K562 (cell line): ENCODE measurements at regions not wholly inside any gene's neighbourhood (a gene's known extent, or its start where the extent isn't known, plus 50 kb on each side); places are given as distances from the start of the nearest gene placed in this dataset.

Source experiments
- ATAC-seq: fragments of 200-7000 bp; cut with Tn5 transposase; 3 replicates; pipeline ENCODE4 v1.9.1; 2020; ENCODE audit warnings: moderate library complexity
- BruUV-seq: library from RNA; stranded (reverse); fragments of 400-500 nt; replicated peaks from 2 replicates; lab custom pipeline; 2021; lab: Mats Ljungman, UMichigan
- CTCF ChIA-PET: fragments of 300-600 bp; formaldehyde crosslinking; extraction: SDS; loops from one replicate; lab custom pipeline; 2021; ENCODE audit warnings: low intra/inter-chr PET ratio; lab: Yijun Ruan, JAX
- POLR2A ChIA-PET: fragments of 300-600, 350-650 bp; sonication (Branson Sonifier 250); formaldehyde crosslinking; extraction: SDS; loops from one replicate; lab custom pipeline; 2021; ENCODE audit warnings: antibody characterized with exemption, inconsistent platforms; lab: Yijun Ruan, JAX
- DNase-seq, 4 experiments: peaks; one replicate each; pipeline versions ENCODE4 v3.0.0 to v3.0.0-alpha.2; 2011 to 2018; ENCODE audit warnings: low spot score in 3 of 4, mixed read lengths in 3 of 4; ENCODE audit errors: extremely low read depth in 1 of 4
- FAIRE-seq: peaks from 2 replicates; lab custom pipeline; 2011; peaks lifted over from hg19 to GRCh38; lab: Jason Lieb, UNC
- H2AFZ ChIP-seq: 2 replicates; pipeline ENCODE4 v1.6.0; 2011; ENCODE audit warnings: low read depth, low read length, control low read depth, inconsistent platforms
- H3K27ac ChIP-seq: fragments of 200-600 bp; 3 replicates; pipeline ENCODE4 v1.8.0; 2011; ENCODE audit warnings: low read depth, mild to moderate bottlenecking, control low read depth, inconsistent platforms, low read length, moderate library complexity, mixed read lengths; ENCODE audit errors: extremely low read depth
- H3K27me3 ChIP-seq, 2 experiments: fragments of 300-600 bp in 1 of 2; 2 replicates in 1 of 2; 3 replicates in 1 of 2; pipeline versions ENCODE4 v1.6.0 to v1.8.0; 2011; ENCODE audit warnings: inconsistent platforms in 2 of 2, low read length in 2 of 2, mild to moderate bottlenecking in 1 of 2, mixed read lengths in 1 of 2, moderate library complexity in 1 of 2; ENCODE audit not compliant: control insufficient read depth in 2 of 2, insufficient read depth in 2 of 2
- H3K36me3 ChIP-seq: fragments of 300-600 bp; 3 replicates; pipeline ENCODE4 v1.8.0; 2011; ENCODE audit warnings: mild to moderate bottlenecking, low read length, inconsistent platforms; ENCODE audit not compliant: control insufficient read depth, insufficient read depth
- H3K4me1 ChIP-seq, 2 experiments: fragments of 200-600 bp in 1 of 2; replicated peaks in 1 of 2; 2 replicates in 1 of 2; 3 replicates in 1 of 2; pipeline versions ENCODE4 v1.5.1 to v1.8.0; 2011; ENCODE audit warnings: inconsistent platforms in 2 of 2, low read length in 2 of 2, mild to moderate bottlenecking in 1 of 2, mixed read lengths in 1 of 2, moderate library complexity in 1 of 2; ENCODE audit not compliant: control insufficient read depth in 2 of 2, insufficient read depth in 2 of 2
- H3K4me2 ChIP-seq: 2 replicates; pipeline ENCODE4 v1.6.1; 2011; ENCODE audit warnings: low read length, control low read depth, inconsistent platforms, mixed read lengths; ENCODE audit not compliant: insufficient read depth
- H3K4me3 ChIP-seq: fragments of 200-600 bp; sonication (generic), shearing (Covaris generic); 2 replicates; pipeline ENCODE4 v1.5.1; 2016; ENCODE audit warnings: control low read depth, inconsistent platforms
- H3K79me2 ChIP-seq: fragments of 200-600 bp; 3 replicates; pipeline ENCODE4 v1.8.0; 2011; ENCODE audit warnings: low read length, inconsistent platforms; ENCODE audit not compliant: control insufficient read depth, insufficient read depth
- H3K9ac ChIP-seq, 2 experiments: 2 replicates each; pipeline versions ENCODE4 v1.6.0 to v1.6.1; 2011; ENCODE audit warnings: low read depth in 2 of 2, low read length in 2 of 2, control low read depth in 1 of 2, inconsistent platforms in 1 of 2, mild to moderate bottlenecking in 1 of 2, mixed read lengths in 1 of 2; ENCODE audit not compliant: insufficient read depth in 1 of 2
- H3K9me1 ChIP-seq: one replicate; pipeline ENCODE4 v1.6.0; 2011; ENCODE audit warnings: inconsistent platforms, mild to moderate bottlenecking, low read length, moderate library complexity; ENCODE audit not compliant: control insufficient read depth, insufficient read depth
- H3K9me3 ChIP-seq: replicated peaks from 2 replicates; pipeline ENCODE4 v1.5.1; 2011; ENCODE audit warnings: low read depth, low read length, inconsistent platforms; ENCODE audit not compliant: control insufficient read depth, insufficient read depth
- H4K20me1 ChIP-seq: replicated peaks from 2 replicates; pipeline ENCODE4 v1.6.1; 2011; ENCODE audit warnings: low read length, inconsistent platforms, mixed read lengths; ENCODE audit not compliant: control insufficient read depth, insufficient read depth
- ARHGAP35 ChIP-seq: fragments of 450-650 bp; IDR thresholded peaks from 2 replicates; pipeline ENCODE4 v1.6.1; 2018; ENCODE audit not compliant: partially characterized antibody
- CBX2 ChIP-seq: fragments of 200-600 bp; sonication (generic); IDR thresholded peaks from one replicate; pipeline ENCODE4 v1.6.1; 2012; ENCODE audit warnings: mild to moderate bottlenecking, low read length, inconsistent platforms; ENCODE audit not compliant: insufficient read depth, poor library complexity, severe bottlenecking
- CEBPG ChIP-seq, 3 experiments: fragments of 200-800 bp in 1 of 3; sonication (Bioruptor generic) in 1 of 3; sonication (generic) in 1 of 3; formaldehyde crosslinking in 1 of 3; IDR thresholded peaks in 2 of 3; conservative IDR thresholded peaks in 1 of 3; 2 replicates each; pipeline versions ENCODE4 v1.6.1 to v1.8.0; 2016 to 2022; ENCODE audit warnings: missing compliant biosample characterization in 2 of 3, missing genetic modification characterization in 2 of 3, mild to moderate bottlenecking in 1 of 3, missing genetic modification reagents in 1 of 3
- CHD4 ChIP-seq: fragments of 200-600 bp; sonication (generic); IDR thresholded peaks from 3 replicates; pipeline ENCODE4 v1.6.1; 2012; ENCODE audit warnings: low read depth, mild to moderate bottlenecking, mixed read lengths, low read length, inconsistent platforms; ENCODE audit not compliant: insufficient read depth, insufficient replicate concordance, poor library complexity, severe bottlenecking
- GATAD2A ChIP-seq: fragments of 450-650 bp; IDR thresholded peaks from 2 replicates; pipeline ENCODE4 v1.6.1; 2017
- PHB ChIP-seq: fragments of 250-450 bp; sonication (Bioruptor Pico); IDR thresholded peaks from 2 replicates; pipeline ENCODE4 v1.5.0; 2021
- PTRF ChIP-seq: fragments of 450-650 bp; IDR thresholded peaks from 2 replicates; pipeline ENCODE4 v1.6.1; 2016; ENCODE audit warnings: mild to moderate bottlenecking, missing genetic modification characterization, missing compliant biosample characterization
- YBX1 ChIP-seq: fragments of 450-650 bp; IDR thresholded peaks from 2 replicates; pipeline ENCODE4 v1.7.1; 2016; ENCODE audit warnings: mild to moderate bottlenecking
- ZBTB1 ChIP-seq: sonication (generic); formaldehyde crosslinking; IDR thresholded peaks from 2 replicates; pipeline ENCODE4 v1.8.1; 2023; ENCODE audit warnings: missing genetic modification reagents, low read depth, mild to moderate bottlenecking, borderline replicate concordance
- ZBTB7A ChIP-seq: IDR thresholded peaks from 2 replicates; pipeline ENCODE4 v1.6.1; 2011; ENCODE audit warnings: low read depth, mild to moderate bottlenecking, low read length, moderate library complexity, borderline replicate concordance; ENCODE audit not compliant: control insufficient read depth
- ZBTB8A ChIP-seq: fragments of 450-650 bp; IDR thresholded peaks from 2 replicates; pipeline ENCODE4 v1.6.1; 2018; ENCODE audit warnings: mild to moderate bottlenecking, moderate library complexity; ENCODE audit not compliant: partially characterized antibody
- WGBS: fragments of 100-300 bp; shearing (Covaris generic); methylation state at CpG from one replicate; pipeline ENCODE4 v1.1.6; 2016; ENCODE audit warnings: low coverage, mixed read lengths; ENCODE audit not compliant: insufficient coverage; ENCODE audit errors: missing lambda C conversion rate; 5-methylcytosine and 5-hydroxymethylcytosine counted together
- in situ Hi-C: fragments of 300-500 bp; cut with MboI; formaldehyde crosslinking; loops from 4 replicates; pipeline ENCODE4 v1.15.0; 2018; ENCODE audit warnings: inconsistent platforms, mixed read lengths
- intact Hi-C: fragments of 100-400 bp; cut with micrococcal nuclease; formaldehyde crosslinking; loops from 2 replicates; pipeline ENCODE4 v1.14.2; 2022
- TF ChIP-seq, protein P1 (sequence below), 2 experiments: fragments of 450-650 bp; IDR thresholded peaks; 2 replicates each; pipeline ENCODE4 v1.6.1; 2016; ENCODE audit warnings: mild to moderate bottlenecking in 2 of 2, borderline replicate concordance in 1 of 2, low read depth in 1 of 2, moderate library complexity in 1 of 2

DNA sequence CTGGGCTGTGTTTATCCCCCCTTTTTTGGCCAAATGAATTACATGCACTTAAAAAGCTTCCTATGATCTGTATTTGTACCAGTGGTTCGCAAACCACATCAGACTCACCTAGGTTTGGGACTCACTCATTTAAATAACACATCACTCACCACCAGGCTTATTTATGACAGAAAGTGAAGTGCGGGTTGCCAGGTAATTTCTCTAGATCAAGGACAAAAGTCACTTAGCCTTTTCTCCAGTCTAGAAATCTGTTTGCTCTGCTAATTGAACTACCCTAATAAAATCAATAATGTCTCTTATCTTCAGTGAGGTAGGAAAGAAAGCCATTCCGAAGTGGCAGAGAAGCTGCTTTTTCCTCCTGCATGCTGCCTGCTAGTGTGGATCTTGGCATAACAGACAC lies 88.1 kb upstream of the SLC8A1 start:
- no peak overlapping the region for H3K4me3 ChIP-seq
- intact Hi-C loops, result no loop called here
- H4K20me1 ChIP-seq, result no peaks in the 10 kb centered on the region
- no peaks in the 10 kb centered on the region for H3K4me1 ChIP-seq
- 0 out of 2 replicates have a peak, but pooled peaks cover 2% of the 10 kb centered on the region for H3K9me3 ChIP-seq
- no peaks in the 10 kb centered on the region for H3K27me3 ChIP-seq
- CTCF ChIA-PET, result no interaction called here
- in situ Hi-C loops, result no loop called here
- 0% methylated on average over 3 of the region's 3 CpGs for WGBS
- no peaks in the 10 kb centered on the region for H3K9me1 ChIP-seq
- DNase-seq (no peak), FAIRE-seq (no peak), ATAC-seq (no peak)
- H3K79me2 ChIP-seq, result no peaks in the 10 kb centered on the region
- H2AFZ ChIP-seq, result no peak overlapping the region
- H3K36me3 ChIP-seq, result no peaks in the 10 kb centered on the region
- BruUV-seq, result no TSS peak
- POLR2A ChIA-PET, result no interaction called here
- H3K4me2 ChIP-seq, result no peak overlapping the region
- H3K9ac ChIP-seq, result no peak overlapping the region
- H3K27ac ChIP-seq, result no peak overlapping the region
- no peak for TF ChIP-seq YBX1
- no peak for TF ChIP-seq PHB (CRISPR knock-in tag)
- TF ChIP-seq, protein P1, sequence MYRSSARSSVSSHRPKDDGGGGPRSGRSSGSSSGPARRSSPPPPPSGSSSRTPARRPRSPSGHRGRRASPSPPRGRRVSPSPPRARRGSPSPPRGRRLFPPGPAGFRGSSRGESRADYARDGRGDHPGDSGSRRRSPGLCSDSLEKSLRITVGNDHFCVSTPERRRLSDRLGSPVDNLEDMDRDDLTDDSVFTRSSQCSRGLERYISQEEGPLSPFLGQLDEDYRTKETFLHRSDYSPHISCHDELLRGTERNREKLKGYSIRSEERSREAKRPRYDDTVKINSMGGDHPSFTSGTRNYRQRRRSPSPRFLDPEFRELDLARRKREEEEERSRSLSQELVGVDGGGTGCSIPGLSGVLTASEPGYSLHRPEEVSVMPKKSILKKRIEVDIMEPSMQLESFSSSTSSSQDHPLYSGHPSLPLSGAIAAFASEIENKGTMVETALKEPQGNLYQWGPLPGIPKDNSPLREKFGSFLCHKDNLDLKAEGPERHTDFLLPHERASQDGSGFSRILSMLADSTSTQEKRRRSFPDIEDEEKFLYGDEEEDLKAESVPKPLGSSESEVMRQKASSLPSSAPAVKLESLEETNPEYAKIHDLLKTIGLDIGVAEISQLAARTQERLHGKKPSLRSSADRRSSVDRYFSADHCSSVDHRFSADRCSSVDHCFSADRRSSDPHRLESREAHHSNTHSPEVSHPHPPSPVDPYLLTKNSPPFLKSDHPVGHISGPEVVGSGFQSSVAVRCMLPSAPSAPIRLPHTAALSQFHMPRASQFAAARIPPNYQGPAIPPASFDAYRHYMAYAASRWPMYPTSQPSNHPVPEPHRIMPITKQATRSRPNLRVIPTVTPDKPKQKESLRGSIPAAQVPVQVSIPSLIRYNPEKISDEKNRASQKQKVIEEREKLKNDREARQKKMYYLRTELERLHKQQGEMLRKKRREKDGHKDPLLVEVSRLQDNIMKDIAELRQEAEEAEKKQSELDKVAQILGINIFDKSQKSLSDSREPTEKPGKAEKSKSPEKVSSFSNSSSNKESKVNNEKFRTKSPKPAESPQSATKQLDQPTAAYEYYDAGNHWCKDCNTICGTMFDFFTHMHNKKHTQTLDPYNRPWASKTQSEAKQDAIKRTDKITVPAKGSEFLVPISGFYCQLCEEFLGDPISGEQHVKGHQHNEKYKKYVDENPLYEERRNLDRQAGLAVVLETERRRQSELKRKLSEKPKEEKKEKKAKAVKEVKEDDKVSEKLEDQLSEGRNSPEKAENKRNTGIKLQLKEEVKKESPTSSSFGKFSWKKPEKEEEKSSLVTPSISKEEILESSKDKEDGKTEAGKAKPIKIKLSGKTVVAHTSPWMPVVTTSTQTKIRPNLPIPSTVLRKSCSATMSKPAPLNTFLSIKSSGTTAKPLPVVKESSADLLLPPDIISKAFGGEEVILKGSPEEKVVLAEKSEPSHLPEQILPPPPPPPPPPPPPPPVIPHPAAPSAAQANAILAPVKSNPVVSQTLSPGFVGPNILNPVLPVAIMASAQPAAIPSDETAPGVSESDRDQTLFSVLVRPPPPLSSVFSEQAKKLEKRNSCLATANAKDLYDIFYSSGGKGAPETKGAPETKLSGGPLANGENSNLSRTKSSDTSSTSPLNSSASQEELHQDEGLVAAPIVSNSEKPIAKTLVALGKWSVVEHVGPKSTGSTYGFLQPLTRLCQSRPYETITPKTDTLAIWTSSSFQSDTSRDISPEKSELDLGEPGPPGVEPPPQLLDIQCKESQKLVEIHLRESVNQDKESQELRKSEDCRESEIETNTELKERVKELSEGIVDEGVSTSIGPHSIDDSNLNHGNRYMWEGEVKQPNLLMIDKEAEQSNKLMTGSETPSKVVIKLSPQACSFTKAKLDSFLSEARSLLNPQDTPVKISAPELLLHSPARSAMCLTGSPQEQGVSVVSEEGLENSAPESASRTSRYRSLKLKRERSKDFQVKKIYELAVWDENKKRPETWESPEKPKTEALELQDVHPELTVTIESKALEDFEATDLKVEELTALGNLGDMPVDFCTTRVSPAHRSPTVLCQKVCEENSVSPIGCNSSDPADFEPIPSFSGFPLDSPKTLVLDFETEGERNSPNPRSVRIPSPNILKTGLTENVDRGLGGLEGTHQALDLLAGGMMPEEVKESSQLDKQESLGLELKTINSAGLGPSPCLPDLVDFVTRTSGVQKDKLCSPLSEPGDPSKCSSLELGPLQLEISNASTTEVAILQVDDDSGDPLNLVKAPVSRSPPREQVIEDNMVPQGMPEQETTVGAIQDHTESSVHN (IDR thresholded peaks at IDR 0.05; ENCODE audit: borderline replicate concordance in 1 of 2, low read depth in 1 of 2), result no peak
- no peak for TF ChIP-seq CHD4
- no peak for TF ChIP-seq CBX2
- no peak for TF ChIP-seq ARHGAP35
- no peak for TF ChIP-seq ZBTB7A
- TF ChIP-seq ZBTB8A, result no peak
- TF ChIP-seq CEBPG (CRISPR knock-in tag; IDR thresholded peaks at IDR 0.05), result no peak
- no peak for TF ChIP-seq CEBPG (tag; conservative IDR thresholded peaks at IDR 0.05 in 1 of 2, IDR thresholded peaks at IDR 0.05 in 1 of 2)
- TF ChIP-seq PTRF (tag), result no peak
- TF ChIP-seq ZBTB1 (CRISPR knock-in tag), result no peak
- TF ChIP-seq GATAD2A, result no peak
